Endothelial cell (in vitro differentiated cells): ENCODE measurements at regions not wholly inside any gene's neighbourhood (a gene's known extent, or its start where the extent isn't known, plus 50 kb on each side); places are given as distances from the start of the nearest gene placed in this dataset.
"Not testable (repeated sequence)": the region's sequence is repeated elsewhere in the genome, so short reads cannot be mapped to it uniquely, and the experiment has no call there.

ENCODE experiments used
- DNase-seq: peaks from one replicate; pipeline ENCODE4 v3.0.0; 2021; ENCODE audit warnings: low spot score
- H3K27ac Mint-ChIP-seq: one replicate; pipeline ENCODE4 v1.8.0; 2021; ENCODE audit warnings: mixed read lengths, inconsistent platforms; ENCODE audit not compliant: unreplicated experiment
- H3K27me3 Mint-ChIP-seq: one replicate; pipeline ENCODE4 v1.8.0; 2021; ENCODE audit warnings: mild to moderate bottlenecking, moderate library complexity, mixed read lengths, inconsistent platforms; ENCODE audit not compliant: unreplicated experiment
- H3K36me3 Mint-ChIP-seq: one replicate; pipeline ENCODE4 v1.8.0; 2021; ENCODE audit warnings: mild to moderate bottlenecking, low read depth, mixed read lengths, inconsistent platforms; ENCODE audit not compliant: unreplicated experiment
- H3K4me1 Mint-ChIP-seq: one replicate; pipeline ENCODE4 v1.8.0; 2021; ENCODE audit warnings: mild to moderate bottlenecking, mixed read lengths, inconsistent platforms; ENCODE audit not compliant: unreplicated experiment
- H3K4me3 Mint-ChIP-seq: one replicate; pipeline ENCODE4 v1.8.0; 2021; ENCODE audit warnings: mild to moderate bottlenecking, mixed read lengths, inconsistent platforms; ENCODE audit not compliant: unreplicated experiment
- H3K9me3 Mint-ChIP-seq: one replicate; pipeline ENCODE4 v1.8.0; 2021; ENCODE audit warnings: mixed read lengths, inconsistent platforms; ENCODE audit not compliant: unreplicated experiment
- CTCF ChIP-seq: fragments of 200-600 bp; sonication (generic); IDR thresholded peaks from one replicate; pipeline ENCODE4 v1.5.0; 2021; ENCODE audit warnings: antibody characterized with exemption; ENCODE audit not compliant: unreplicated experiment

- H3K9me3 Mint-ChIP-seq = no peaks in the 10 kb centered on the region
- TF ChIP-seq CTCF = no peak
- no peak for DNase-seq
- no peaks in the 10 kb centered on the region for H3K4me1 Mint-ChIP-seq
- no peak overlapping the region for H3K27ac Mint-ChIP-seq
- H3K4me3 Mint-ChIP-seq = no peak overlapping the region
- H3K36me3 Mint-ChIP-seq = no peaks in the 10 kb centered on the region
- no peaks in the 10 kb centered on the region for H3K27me3 Mint-ChIP-seq
These were observed 1724.2 kb downstream of the PCDH9 start for GRCh38 chr13:65505941-65506340.

- Mint-ChIP-seq H3K36me3 (no peaks in the 10 kb centered on the region), H3K4me3 (no peak overlapping the region)
These were observed 1725.9 kb downstream of the PCDH9 start for GRCh38 chr13:65504213-65504612.

DNA sequence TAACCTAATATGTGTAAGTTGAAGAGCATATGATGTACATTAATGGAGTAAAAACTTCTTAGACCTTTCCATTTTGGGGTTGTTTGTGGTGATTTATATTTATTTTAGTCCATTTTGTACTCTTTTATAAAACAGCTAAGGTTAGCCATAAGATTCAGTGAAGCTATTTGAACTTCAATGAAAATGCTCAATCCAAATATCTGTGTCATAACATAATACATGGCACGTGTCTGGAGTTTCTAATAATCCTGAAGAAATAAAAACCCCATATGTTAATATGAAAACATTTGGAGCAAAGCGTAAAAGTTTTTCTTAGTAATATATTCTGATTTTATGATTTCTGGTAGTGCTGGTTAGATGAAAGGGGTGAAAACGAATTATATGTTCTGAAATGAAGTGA is 1729.7 kb downstream of the PCDH9 start:
- no peaks in the 10 kb centered on the region for H3K9me3 Mint-ChIP-seq
- no peak for TF ChIP-seq CTCF
- no peak overlapping the region for H3K4me3 Mint-ChIP-seq
- H3K27ac Mint-ChIP-seq = no peak overlapping the region
- H3K4me1 Mint-ChIP-seq = no peaks in the 10 kb centered on the region
- DNase-seq = no peak
- no peaks in the 10 kb centered on the region for H3K36me3 Mint-ChIP-seq
- H3K27me3 Mint-ChIP-seq = no peaks in the 10 kb centered on the region

More at GRCh38 chr13:65504213-65504612, 1725.9 kb downstream of the PCDH9 start:
- no peak for TF ChIP-seq CTCF
- DNase-seq = no peak
- no peaks in the 10 kb centered on the region for H3K4me1 Mint-ChIP-seq
- no peaks in the 10 kb centered on the region for H3K27me3 Mint-ChIP-seq
- no peaks in the 10 kb centered on the region for H3K9me3 Mint-ChIP-seq
- H3K27ac Mint-ChIP-seq = no peak overlapping the region

- Mint-ChIP-seq H3K4me3 (no peak overlapping the region), H3K4me1 (no peaks in the 10 kb centered on the region), H3K9me3 (no peaks in the 10 kb centered on the region), H3K36me3 (no peaks in the 10 kb centered on the region), H3K27ac (no peak overlapping the region), H3K27me3 (no peaks in the 10 kb centered on the region)
- no peak for TF ChIP-seq CTCF
- no peak for DNase-seq
These were observed 1730.9 kb downstream of the PCDH9 start for GRCh38 chr13:65499256-65499655.

DNA sequence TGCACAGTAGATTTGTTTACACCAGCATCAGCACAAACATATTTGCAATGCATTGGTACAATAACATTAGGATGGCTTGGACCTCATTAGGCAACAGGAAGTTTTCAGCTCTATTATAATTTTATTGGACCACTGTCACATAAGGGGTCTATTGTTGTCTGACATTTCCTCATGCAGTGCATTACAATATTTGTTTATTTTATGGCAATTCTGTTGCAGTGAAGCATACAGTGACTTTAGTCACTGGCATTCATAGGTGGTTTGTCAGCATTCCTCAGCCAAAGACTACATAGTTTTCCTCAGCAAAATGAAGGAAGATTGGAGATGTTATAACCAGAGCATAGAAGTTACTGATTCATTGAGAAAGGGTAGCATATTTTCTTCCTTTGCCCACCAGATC is 1732.9 kb downstream of the PCDH9 start:
- DNase-seq = no peak
- H3K4me1 Mint-ChIP-seq = no peaks in the 10 kb centered on the region

DNA sequence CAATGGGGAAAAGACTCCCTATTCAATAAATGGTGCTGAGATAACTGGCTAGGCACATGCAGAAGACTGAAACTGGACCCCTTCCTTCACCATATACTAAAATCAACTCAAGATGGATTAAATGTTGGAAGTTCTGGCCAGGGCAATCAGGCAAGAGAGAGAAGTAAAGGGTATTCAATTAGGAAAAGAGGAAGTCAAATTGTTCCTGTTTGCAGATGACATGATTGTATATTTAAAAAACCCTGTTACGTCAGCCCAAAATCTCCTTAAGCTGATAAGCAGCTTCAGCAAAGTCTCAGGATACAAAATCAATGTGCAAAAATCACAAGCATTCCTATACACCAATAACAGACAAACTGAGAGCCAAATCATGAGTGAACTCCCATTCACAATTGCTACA is 1739.4 kb downstream of the PCDH9 start:
- H3K27ac Mint-ChIP-seq, DNase-seq, H3K4me1 Mint-ChIP-seq, H3K4me3 Mint-ChIP-seq, H3K27me3 Mint-ChIP-seq, H3K9me3 Mint-ChIP-seq, H3K36me3 Mint-ChIP-seq: not testable (repeated sequence)

More for the DNA sequence above, 1732.9 kb downstream of the PCDH9 start:
- Mint-ChIP-seq H3K4me3 (no peak overlapping the region), H3K36me3 (no peaks in the 10 kb centered on the region), H3K9me3 (no peaks in the 10 kb centered on the region), H3K27me3 (no peaks in the 10 kb centered on the region), H3K27ac (no peak overlapping the region)
- no peak for TF ChIP-seq CTCF
